ENCODE measurements at regions not wholly inside any gene's neighbourhood (a gene's known extent, or its start where the extent isn't known, plus 50 kb on each side); places are given as distances from the start of the nearest gene placed in this dataset.

DNA sequence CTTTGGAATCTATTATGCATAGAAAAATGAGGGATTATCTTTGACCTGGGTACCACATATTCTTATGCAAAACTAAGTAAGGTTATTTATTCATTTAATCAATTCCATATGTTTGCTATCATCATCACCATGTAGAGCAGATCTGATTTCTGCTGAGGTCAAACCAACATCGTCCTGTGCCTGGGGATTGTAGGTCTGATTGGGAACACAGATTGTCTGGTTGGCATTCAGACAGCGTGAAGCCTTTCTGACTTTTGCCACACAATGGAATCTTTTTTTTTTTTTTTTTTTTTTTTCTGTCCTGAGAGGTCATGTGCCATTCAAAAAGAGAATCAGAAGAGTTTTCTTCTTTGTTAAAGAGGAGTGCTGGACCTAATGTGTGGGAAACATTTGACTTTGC is 142.9 kb downstream of the RAB11FIP2 start:
- H3K27ac ChIP-seq (ENCODE audit: insufficient read depth, low read length), result no peak overlapping the region
- no peak overlapping the region for H3K4me2 ChIP-seq (ENCODE audit: extremely low read depth, insufficient read depth, low read length)
- no peak overlapping the region for H3K4me3 ChIP-seq (replicated peaks in 1 of 4; ENCODE audit: control extremely low read depth in 1 of 4, insufficient read depth in 1 of 4, low read depth in 3 of 4, low read length in 4 of 4)
- H3K9ac ChIP-seq (ENCODE audit: insufficient read depth, low read length), result no peak overlapping the region
- no peaks in the 10 kb centered on the region for H3K9me3 ChIP-seq (ENCODE audit: control insufficient read depth, insufficient read depth, low read depth, low read length)
- TF ChIP-seq, protein P1, sequence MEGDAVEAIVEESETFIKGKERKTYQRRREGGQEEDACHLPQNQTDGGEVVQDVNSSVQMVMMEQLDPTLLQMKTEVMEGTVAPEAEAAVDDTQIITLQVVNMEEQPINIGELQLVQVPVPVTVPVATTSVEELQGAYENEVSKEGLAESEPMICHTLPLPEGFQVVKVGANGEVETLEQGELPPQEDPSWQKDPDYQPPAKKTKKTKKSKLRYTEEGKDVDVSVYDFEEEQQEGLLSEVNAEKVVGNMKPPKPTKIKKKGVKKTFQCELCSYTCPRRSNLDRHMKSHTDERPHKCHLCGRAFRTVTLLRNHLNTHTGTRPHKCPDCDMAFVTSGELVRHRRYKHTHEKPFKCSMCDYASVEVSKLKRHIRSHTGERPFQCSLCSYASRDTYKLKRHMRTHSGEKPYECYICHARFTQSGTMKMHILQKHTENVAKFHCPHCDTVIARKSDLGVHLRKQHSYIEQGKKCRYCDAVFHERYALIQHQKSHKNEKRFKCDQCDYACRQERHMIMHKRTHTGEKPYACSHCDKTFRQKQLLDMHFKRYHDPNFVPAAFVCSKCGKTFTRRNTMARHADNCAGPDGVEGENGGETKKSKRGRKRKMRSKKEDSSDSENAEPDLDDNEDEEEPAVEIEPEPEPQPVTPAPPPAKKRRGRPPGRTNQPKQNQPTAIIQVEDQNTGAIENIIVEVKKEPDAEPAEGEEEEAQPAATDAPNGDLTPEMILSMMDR (conservative IDR thresholded peaks at IDR 0.05 in 1 of 2, IDR thresholded peaks at IDR 0.05 in 1 of 2; ENCODE audit: low read depth in 1 of 2, low read length in 2 of 2), result no peak
- no peak for TF ChIP-seq EZH2 (IDR thresholded peaks at IDR 0.05; ENCODE audit: low read length, missing control alignments)
- H3K27me3 ChIP-seq (ENCODE audit: control insufficient read depth, insufficient read depth, low read length), result no peaks in the 10 kb centered on the region
- H3K36me3 ChIP-seq (ENCODE audit: control insufficient read depth, insufficient read depth, low read length), result no peaks in the 10 kb centered on the region
- no peak overlapping the region for H2AFZ ChIP-seq (ENCODE audit: low read length)
- H4K20me1 ChIP-seq (ENCODE audit: control insufficient read depth, extremely low read depth, insufficient read depth, low read length), result no peaks in the 10 kb centered on the region
- no peaks in the 10 kb centered on the region for H3K4me1 ChIP-seq (ENCODE audit: control insufficient read depth, extremely low read depth, insufficient read depth, low read length)
- no peaks in the 10 kb centered on the region for H3K79me2 ChIP-seq (ENCODE audit: control insufficient read depth, insufficient read depth, low read length)
- no peak for DNase-seq (ENCODE audit: low read depth in 2 of 2)

DNA sequence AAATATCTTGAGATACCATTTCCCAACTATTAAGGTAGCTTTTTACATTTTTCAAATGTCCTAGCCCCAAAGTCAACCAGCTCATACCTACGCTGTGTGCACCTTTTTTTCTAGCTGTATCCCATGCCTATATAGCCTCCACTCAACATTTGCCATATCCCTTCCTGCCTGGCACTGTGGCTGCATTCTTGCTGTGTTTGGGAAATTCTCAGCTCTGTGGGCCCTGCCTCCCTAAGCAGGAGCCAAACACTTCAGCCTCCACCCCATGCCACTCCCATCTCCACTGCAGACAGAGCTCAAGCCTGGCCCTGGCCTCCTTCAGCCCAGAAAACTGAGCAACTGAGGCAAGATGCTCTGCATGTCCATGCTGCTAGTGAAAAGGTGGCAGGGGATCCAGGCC is 141.3 kb downstream of the RAB11FIP2 start:
- H3K79me2 ChIP-seq (ENCODE audit: control insufficient read depth, insufficient read depth, low read length), result no peaks in the 10 kb centered on the region
- H3K9me3 ChIP-seq (ENCODE audit: control insufficient read depth, insufficient read depth, low read depth, low read length), result no peaks in the 10 kb centered on the region
- TF ChIP-seq, protein P1 (conservative IDR thresholded peaks at IDR 0.05 in 1 of 2, IDR thresholded peaks at IDR 0.05 in 1 of 2; ENCODE audit: low read depth in 1 of 2, low read length in 2 of 2), result no peak
- TF ChIP-seq EZH2 (IDR thresholded peaks at IDR 0.05; ENCODE audit: low read length, missing control alignments), result no peak
- H3K4me2 ChIP-seq (ENCODE audit: extremely low read depth, insufficient read depth, low read length), result no peak overlapping the region
- no peak overlapping the region for H3K27ac ChIP-seq (ENCODE audit: insufficient read depth, low read length)
- no peak for DNase-seq (ENCODE audit: low read depth in 2 of 2)
- no peak overlapping the region for H3K4me3 ChIP-seq (replicated peaks in 1 of 4; ENCODE audit: control extremely low read depth in 1 of 4, insufficient read depth in 1 of 4, low read depth in 3 of 4, low read length in 4 of 4)
- H3K9ac ChIP-seq (ENCODE audit: insufficient read depth, low read length), result no peak overlapping the region
- H2AFZ ChIP-seq (ENCODE audit: low read length), result no peak overlapping the region
- no peaks in the 10 kb centered on the region for H3K36me3 ChIP-seq (ENCODE audit: control insufficient read depth, insufficient read depth, low read length)
- H3K4me1 ChIP-seq (ENCODE audit: control insufficient read depth, extremely low read depth, insufficient read depth, low read length), result no peaks in the 10 kb centered on the region
- no peaks in the 10 kb centered on the region for H3K27me3 ChIP-seq (ENCODE audit: control insufficient read depth, insufficient read depth, low read length)
- no peaks in the 10 kb centered on the region for H4K20me1 ChIP-seq (ENCODE audit: control insufficient read depth, extremely low read depth, insufficient read depth, low read length)

DNA sequence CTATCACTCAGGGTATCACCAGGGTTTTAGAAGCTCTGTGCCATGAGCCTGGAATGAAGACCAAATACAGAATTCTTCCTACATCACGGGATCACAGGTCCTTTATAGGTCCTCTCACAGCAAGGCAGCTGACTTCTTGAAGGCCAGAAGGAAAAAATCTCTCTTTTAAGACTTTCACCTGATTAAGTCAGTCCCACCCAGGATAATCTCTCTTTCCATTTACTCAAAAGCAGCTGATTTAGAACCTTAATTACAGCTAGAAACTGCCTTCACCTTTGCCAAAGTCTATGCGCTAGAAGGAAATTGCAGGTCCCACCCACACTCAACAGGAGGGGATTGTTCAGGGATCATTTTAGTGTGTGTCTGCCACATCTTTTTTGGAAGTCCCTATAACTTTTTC is 135.1 kb downstream of the RAB11FIP2 start:
- Histone ChIP-seq H2AFZ (ENCODE audit: low read length) (no peak overlapping the region), H3K36me3 (ENCODE audit: control insufficient read depth, insufficient read depth, low read length) (no peaks in the 10 kb centered on the region), H3K27ac (ENCODE audit: insufficient read depth, low read length) (no peak overlapping the region), H3K9ac (ENCODE audit: insufficient read depth, low read length) (no peak overlapping the region), H4K20me1 (ENCODE audit: control insufficient read depth, extremely low read depth, insufficient read depth, low read length) (no peaks in the 10 kb centered on the region), H3K4me2 (ENCODE audit: extremely low read depth, insufficient read depth, low read length) (no peak overlapping the region), H3K9me3 (ENCODE audit: control insufficient read depth, insufficient read depth, low read depth, low read length) (no peaks in the 10 kb centered on the region), H3K4me3 (replicated peaks in 1 of 4; ENCODE audit: control extremely low read depth in 1 of 4, insufficient read depth in 1 of 4, low read depth in 3 of 4, low read length in 4 of 4) (no peak overlapping the region), H3K4me1 (ENCODE audit: control insufficient read depth, extremely low read depth, insufficient read depth, low read length) (no peaks in the 10 kb centered on the region), H3K27me3 (ENCODE audit: control insufficient read depth, insufficient read depth, low read length) (no peaks in the 10 kb centered on the region), H3K79me2 (ENCODE audit: control insufficient read depth, insufficient read depth, low read length) (no peaks in the 10 kb centered on the region)
- DNase-seq (ENCODE audit: low read depth in 2 of 2), result no peak
- TF ChIP-seq, protein P1 (conservative IDR thresholded peaks at IDR 0.05 in 1 of 2, IDR thresholded peaks at IDR 0.05 in 1 of 2; ENCODE audit: low read depth in 1 of 2, low read length in 2 of 2), result no peak
- no peak for TF ChIP-seq EZH2 (IDR thresholded peaks at IDR 0.05; ENCODE audit: low read length, missing control alignments)
